Fibroblast of upper back skin (primary cell): ENCODE measurements at regions not wholly inside any gene's neighbourhood (a gene's known extent, or its start where the extent isn't known, plus 50 kb on each side); places are given as distances from the start of the nearest gene placed in this dataset.

Experiments used
- DNase-seq: peaks from one replicate; pipeline ENCODE4 v3.0.0-alpha.2; 2013

- DNase-seq = no peak
Measured at GRCh38 chr12:45634273-45634917, 95.1 kb upstream of the ARID2 start.

GRCh38 chr12:45637242-45637641, 92.3 kb upstream of the ARID2 start:
- DNase-seq = no peak

- peak; percentile 87 for DNase-seq
Measured at GRCh38 chr12:45637706-45638105, 91.8 kb upstream of the ARID2 start.

- DNase-seq = no peak
Measured at GRCh38 chr12:45638386-45638785, 91.1 kb upstream of the ARID2 start.

- peak; percentile 54 for DNase-seq
Measured at GRCh38 chr12:45644541-45644940, 85.0 kb upstream of the ARID2 start.

GRCh38 chr12:45646851-45647581, 82.5 kb upstream of the ARID2 start:
- DNase-seq = no peak

- DNase-seq = no peak
Measured at GRCh38 chr12:45648070-45648469, 81.4 kb upstream of the ARID2 start.

- DNase-seq = no peak
Measured at GRCh38 chr12:45651029-45651428, 78.5 kb upstream of the ARID2 start.

- DNase-seq = no peak
Measured at GRCh38 chr12:45654002-45654665, 75.4 kb upstream of the ARID2 start.

- no peak for DNase-seq
Measured at GRCh38 chr12:45655186-45655585, 74.3 kb upstream of the ARID2 start.

- DNase-seq = no peak
Measured at GRCh38 chr12:45655743-45656142, 73.8 kb upstream of the ARID2 start.

GRCh38 chr12:45658020-45658419, 71.5 kb upstream of the ARID2 start:
- no peak for DNase-seq

- DNase-seq = peak; percentile 66
Measured at GRCh38 chr12:45660330-45660729, 69.2 kb upstream of the ARID2 start.

- DNase-seq = no peak
Measured at GRCh38 chr12:45663455-45663854, 66.1 kb upstream of the ARID2 start.

GRCh38 chr12:45665941-45666340, 63.6 kb upstream of the ARID2 start:
- no peak for DNase-seq

GRCh38 chr12:45666396-45666795, 63.1 kb upstream of the ARID2 start:
- no peak for DNase-seq

- peak; percentile 20 for DNase-seq
Measured at GRCh38 chr12:45666816-45667215, 62.7 kb upstream of the ARID2 start.

- DNase-seq = no peak
Measured at GRCh38 chr12:45667761-45668160, 61.7 kb upstream of the ARID2 start.

GRCh38 chr12:45668641-45669040, 60.9 kb upstream of the ARID2 start:
- no peak for DNase-seq

- no peak for DNase-seq
Measured at GRCh38 chr12:45669093-45669492, 60.4 kb upstream of the ARID2 start.

- DNase-seq = peak; percentile 24
Measured at GRCh38 chr12:45669792-45670191, 59.7 kb upstream of the ARID2 start.

- peak; percentile 16 for DNase-seq
Measured at GRCh38 chr12:45670346-45671065, 59.0 kb upstream of the ARID2 start.

- peak; percentile 50 for DNase-seq
Measured at GRCh38 chr12:45671254-45671653, 58.3 kb upstream of the ARID2 start.
